ENCODE measurements at regions not wholly inside any gene's neighbourhood (a gene's known extent, or its start where the extent isn't known, plus 50 kb on each side); places are given as distances from the start of the nearest gene placed in this dataset.
"Not testable (repeated sequence)": the region's sequence is repeated elsewhere in the genome, so short reads cannot be mapped to it uniquely, and the experiment has no call there.

GRCh38 chr16:21487956-21488355 lies 111.4 kb upstream of the METTL9 start:
- not testable (repeated sequence) for DNase-seq

DNA sequence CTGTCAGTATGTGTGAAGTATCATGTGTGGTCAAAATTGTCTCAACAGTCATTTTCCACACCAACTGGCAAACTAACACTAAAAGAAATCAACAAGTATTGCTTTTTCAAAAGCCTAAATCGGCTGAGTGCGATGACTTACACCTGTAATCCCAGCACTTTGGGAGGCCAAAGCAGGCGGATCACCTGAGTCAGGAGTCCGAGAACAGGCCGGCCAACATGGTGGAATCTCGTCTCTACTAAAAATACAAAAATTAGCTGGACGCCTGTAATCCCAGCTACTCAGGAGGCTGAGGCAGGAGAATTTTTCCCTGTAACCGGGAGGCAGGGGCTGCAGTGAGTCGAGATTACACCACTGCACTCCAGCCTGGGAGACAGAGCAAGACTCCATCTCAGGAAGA lies 100.3 kb upstream of the METTL9 start:
- DNase-seq, result not testable (repeated sequence)

GRCh38 chr16:21501223-21501868 lies 98.0 kb upstream of the METTL9 start:
- DNase-seq, result not testable (repeated sequence)

- DNase-seq, result peak in 56 of 58 donors; percentile 57 to 99 (median 90)
Measured at GRCh38 chr16:21501869-21502667, 97.3 kb upstream of the METTL9 start.

- not testable (repeated sequence) for DNase-seq
Measured at GRCh38 chr16:21503574-21503920, 95.8 kb upstream of the METTL9 start.

GRCh38 chr16:21503941-21504832 lies 95.2 kb upstream of the METTL9 start:
- DNase-seq, result not testable (repeated sequence)

GRCh38 chr16:21505751-21506520 lies 93.4 kb upstream of the METTL9 start:
- not testable (repeated sequence) for DNase-seq

GRCh38 chr16:21506857-21507456 lies 92.4 kb upstream of the METTL9 start:
- DNase-seq, result peak in 3 of 58 donors; percentile 18 to 32 (median 25)

GRCh38 chr16:21507631-21508305 lies 91.6 kb upstream of the METTL9 start:
- DNase-seq, result not testable (repeated sequence)

DNA sequence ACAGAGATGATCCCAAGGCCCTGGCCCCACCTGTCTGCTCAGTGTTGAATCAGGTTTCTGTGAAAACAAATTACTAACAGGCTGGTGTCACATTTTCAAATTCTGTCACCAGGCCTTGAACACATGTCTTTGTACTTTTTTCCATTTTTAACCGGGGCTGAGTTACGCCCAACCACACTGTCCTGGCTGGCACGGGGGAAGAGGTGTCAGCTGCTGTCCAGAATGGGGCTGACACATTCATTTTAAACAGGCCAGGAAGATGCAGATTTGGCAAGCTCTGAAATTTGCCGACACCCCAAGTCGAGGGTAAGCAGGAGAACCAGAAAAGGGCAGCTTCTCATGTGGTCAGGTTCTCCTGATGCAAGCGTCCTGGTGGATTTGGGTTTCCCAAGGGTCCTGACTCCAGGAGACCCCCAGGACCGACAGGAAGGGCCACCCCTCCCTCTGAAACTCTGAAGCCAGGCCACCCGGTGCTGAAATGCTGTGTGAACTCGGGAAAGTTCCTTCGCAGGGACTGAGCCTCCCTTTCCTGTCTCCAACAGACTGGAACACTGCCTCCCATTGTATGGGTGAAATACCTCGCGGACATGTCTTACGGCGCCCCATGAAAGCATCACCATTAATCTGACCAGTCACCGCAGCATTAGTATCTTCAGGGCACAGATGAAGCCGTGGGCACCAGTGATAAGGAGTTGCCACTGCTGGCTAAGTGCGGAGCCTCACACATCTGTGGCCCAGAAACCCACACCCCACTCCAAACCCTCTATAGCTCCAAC lies 90.5 kb upstream of the METTL9 start:
- DNase-seq, result not testable (repeated sequence)

DNA sequence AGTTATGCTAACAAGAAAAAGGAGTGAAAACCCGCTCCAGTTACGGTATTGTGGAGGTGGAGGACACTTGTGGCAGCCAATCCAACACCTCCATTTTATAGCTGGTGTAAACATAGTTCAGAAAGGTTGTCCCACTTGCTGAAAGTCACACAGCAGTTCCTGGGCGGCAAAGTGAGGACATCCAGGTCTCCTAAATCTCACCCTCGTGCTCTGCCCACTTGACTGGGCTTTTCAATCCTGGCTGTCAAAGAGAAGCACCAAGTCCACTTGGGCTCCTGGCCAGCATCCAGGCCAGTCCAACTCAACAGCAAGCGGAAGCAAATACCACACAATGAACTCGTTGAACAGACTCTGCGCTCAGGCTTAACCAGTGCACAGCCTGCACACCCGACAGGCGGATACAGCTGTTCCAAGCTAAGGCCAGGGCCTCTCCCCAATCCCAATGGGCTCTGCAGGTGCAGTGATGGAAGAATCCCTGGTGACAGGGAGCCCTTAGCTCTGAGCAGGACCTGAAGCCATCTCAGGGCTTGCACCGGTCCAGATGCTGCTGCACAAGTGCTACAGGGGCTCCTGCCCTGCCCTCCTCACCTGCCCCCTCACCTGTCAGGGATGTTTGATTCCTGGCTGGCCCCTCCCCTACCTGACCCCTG lies 89.8 kb upstream of the METTL9 start:
- DNase-seq, result peak in 39 of 58 donors; percentile 16 to 79 (median 50)

GRCh38 chr16:21510869-21511255 lies 88.5 kb upstream of the METTL9 start:
- DNase-seq, result not testable (repeated sequence)

GRCh38 chr16:21511315-21512210 lies 87.8 kb upstream of the METTL9 start:
- DNase-seq, result peak in 17 of 58 donors; percentile 27 to 76 (median 44)

GRCh38 chr16:21512280-21513192 lies 86.8 kb upstream of the METTL9 start:
- not testable (repeated sequence) for DNase-seq

DNA sequence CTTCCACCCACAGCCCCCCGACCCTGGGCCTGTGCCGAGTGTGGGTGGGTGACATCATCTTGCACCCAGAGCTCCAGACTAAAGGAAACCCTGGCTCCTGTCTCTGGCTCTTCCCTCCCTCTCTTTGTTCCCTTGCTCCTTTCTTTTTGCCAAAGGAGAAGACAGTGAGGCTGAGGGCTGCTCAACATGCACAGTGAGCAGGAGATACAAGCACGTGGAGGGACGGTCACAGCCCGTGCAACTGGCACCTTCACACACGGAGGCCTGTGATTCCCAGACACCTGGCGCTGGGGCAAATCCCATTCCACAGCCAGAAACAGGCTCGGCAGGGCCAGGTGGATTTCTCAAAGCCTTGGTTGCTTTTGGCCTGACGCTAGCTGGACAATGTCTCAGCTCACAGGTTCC lies 86.0 kb upstream of the METTL9 start:
- DNase-seq, result peak in 8 of 58 donors; percentile 20 to 61 (median 34)

GRCh38 chr16:21513812-21514473 lies 85.4 kb upstream of the METTL9 start:
- DNase-seq, result peak in 6 of 58 donors; percentile 25 to 64 (median 28)
